Fibroblast of the aortic adventitia (primary cell): ENCODE measurements at regions not wholly inside any gene's neighbourhood (a gene's known extent, or its start where the extent isn't known, plus 50 kb on each side); places are given as distances from the start of the nearest gene placed in this dataset.
"Not testable (repeated sequence)": the region's sequence is repeated elsewhere in the genome, so short reads cannot be mapped to it uniquely, and the experiment has no call there.

Experiments
- DNase-seq: peaks from one replicate; pipeline ENCODE4 v3.0.0-alpha.2; 2010; ENCODE audit warnings: low read depth
- H3K4me3 ChIP-seq: 2 replicates; pipeline ENCODE4 v1.5.1; 2011; ENCODE audit warnings: low read depth, mild to moderate bottlenecking, control low read depth, low read length, moderate library complexity
- CTCF ChIP-seq: IDR thresholded peaks from 2 replicates; pipeline ENCODE4 v1.5.1; 2011; ENCODE audit warnings: mild to moderate bottlenecking, low read length, control low read depth, inconsistent platforms; ENCODE audit not compliant: insufficient read depth

GRCh38 chr14:97798176-97798575, 1001.0 kb downstream of the VRK1 start:
- no peak for TF ChIP-seq CTCF
- DNase-seq: no peak
- H3K4me3 ChIP-seq: no peak overlapping the region

GRCh38 chr14:97802430-97803373, 1005.5 kb downstream of the VRK1 start:
- H3K4me3 ChIP-seq: no peak overlapping the region
- no peak for TF ChIP-seq CTCF
- peak; percentile 1 for DNase-seq

GRCh38 chr14:97804056-97804455, 1006.9 kb downstream of the VRK1 start:
- DNase-seq: no peak
- H3K4me3 ChIP-seq: no peak overlapping the region
- no peak for TF ChIP-seq CTCF

- no peak overlapping the region for H3K4me3 ChIP-seq
- no peak for DNase-seq
- TF ChIP-seq CTCF: no peak
These were observed 1009.7 kb downstream of the VRK1 start for GRCh38 chr14:97806891-97807290.

GRCh38 chr14:97808541-97808940, 1011.4 kb downstream of the VRK1 start:
- DNase-seq: not testable (repeated sequence)

GRCh38 chr14:97813556-97813955, 1016.4 kb downstream of the VRK1 start:
- H3K4me3 ChIP-seq: no peak overlapping the region
- no peak for DNase-seq
- TF ChIP-seq CTCF: no peak

More at GRCh38 chr14:97808541-97808940, 1011.4 kb downstream of the VRK1 start:
- not testable (repeated sequence) for H3K4me3 ChIP-seq

GRCh38 chr14:97820781-97821180, 1023.6 kb downstream of the VRK1 start:
- no peak overlapping the region for H3K4me3 ChIP-seq
- DNase-seq: no peak
- no peak for TF ChIP-seq CTCF
